Spleen (tissue), 7 donors: ENCODE measurements at regions not wholly inside any gene's neighbourhood (a gene's known extent, or its start where the extent isn't known, plus 50 kb on each side); places are given as distances from the start of the nearest gene placed in this dataset.
"Not testable (repeated sequence)": the region's sequence is repeated elsewhere in the genome, so short reads cannot be mapped to it uniquely, and the experiment has no call there.

Experiments used
- CTCF ChIP-seq, 11 experiments: fragments of 200-600 bp in 7 of 11; fragments of 450-650 bp in 4 of 11; sonication (generic) in 4 of 11; IDR thresholded peaks in 8 of 11; conservative IDR thresholded peaks in 3 of 11; 1 replicate in 7 of 11; 2 replicates in 4 of 11; pipeline versions ENCODE4 v1.4.0 to v1.8.0; 2016 to 2021; ENCODE audit warnings: antibody characterized with exemption in 11 of 11, inconsistent platforms in 4 of 11, mild to moderate bottlenecking in 1 of 11
- POLR2A ChIP-seq, 3 donors: fragments of 450-650 bp; IDR thresholded peaks; one replicate each; pipeline ENCODE4 v1.5.1; 2017; ENCODE audit warnings: antibody characterized with exemption in 3 of 3, mild to moderate bottlenecking in 1 of 3
- donor health status: DM: no; HTN: no; CAD: no; lungs with moderate emphysema.
- donor health status: DM: no; HTN: no; CAD: no.
- donor health status: DM: no; HTN: no; CAD: no.

GRCh38 chr5:120949596-120949995 is 485.5 kb downstream of the PRR16 start:
- TF ChIP-seq CTCF (IDR thresholded peaks at IDR 0.05 in 8 of 11, conservative IDR thresholded peaks at IDR 0.05 in 3 of 11); POLR2A (IDR thresholded peaks at IDR 0.05): not testable (repeated sequence)
